NT2/D1 (cell line): ENCODE measurements at regions not wholly inside any gene's neighbourhood (a gene's known extent, or its start where the extent isn't known, plus 50 kb on each side); places are given as distances from the start of the nearest gene placed in this dataset.

ENCODE experiments used
- SUZ12 ChIP-seq: IDR thresholded peaks from 2 replicates; pipeline ENCODE4 v1.6.1; 2011; ENCODE audit not compliant: insufficient read length, insufficient read depth; ENCODE audit errors: extremely low read depth
- YY1 ChIP-seq: IDR thresholded peaks from 2 replicates; pipeline ENCODE4 v1.6.1; 2011; ENCODE audit not compliant: insufficient read length, insufficient read depth
- ZNF274 ChIP-seq: IDR thresholded peaks from 2 replicates; pipeline ENCODE4 v1.6.1; 2011; ENCODE audit warnings: mild to moderate bottlenecking, low read depth, low read length

GRCh38 chr5:77946381-77947040 lies 170.4 kb upstream of the TBCA start:
- TF ChIP-seq SUZ12 = no peak
- no peak for TF ChIP-seq ZNF274
- no peak for TF ChIP-seq YY1
